H1 (cell line): ENCODE measurements at regions not wholly inside any gene's neighbourhood (a gene's known extent, or its start where the extent isn't known, plus 50 kb on each side); places are given as distances from the start of the nearest gene placed in this dataset.

Experiments used
- CTCF ChIA-PET: fragments of 300-600 bp; sonication (Branson Sonifier 250); formaldehyde crosslinking; loops from one replicate; lab custom pipeline; 2021; ENCODE audit not compliant: partially characterized antibody; lab: Charles Lee
- POLR2A ChIA-PET: fragments of 300-600 bp; sonication (Branson Sonifier 250); formaldehyde crosslinking; loops from one replicate; lab custom pipeline; 2021; ENCODE audit warnings: inconsistent platforms; ENCODE audit not compliant: partially characterized antibody; lab: Charles Lee
- DNase-seq, 2 experiments: peaks; one replicate each; pipeline versions ENCODE4 v3.0.0 to v3.0.0-alpha.2; 2010 to 2022; ENCODE audit warnings: low spot score in 2 of 2, low read depth in 1 of 2, mixed read lengths in 1 of 2
- FAIRE-seq: peaks from 2 replicates; lab custom pipeline; 2011; peaks lifted over from hg19 to GRCh38; lab: Jason Lieb, UNC
- H2AFZ ChIP-seq: 2 replicates; pipeline ENCODE4 v1.8.1; 2012; ENCODE audit warnings: low read length, inconsistent platforms
- H2AK5ac ChIP-seq: 2 replicates; pipeline ENCODE4 v1.6.1; 2013; ENCODE audit warnings: low read depth, low read length
- H2BK120ac ChIP-seq: replicated peaks from 2 replicates; pipeline ENCODE3; 2013; ENCODE audit warnings: low read depth, low read length, inconsistent platforms
- H2BK12ac ChIP-seq: 2 replicates; pipeline ENCODE4 v1.6.1; 2013; ENCODE audit warnings: low read depth, low read length
- H2BK15ac ChIP-seq: 2 replicates; pipeline ENCODE4 v1.6.1; 2013; ENCODE audit warnings: low read length
- H2BK20ac ChIP-seq: 2 replicates; pipeline ENCODE4 v1.6.1; 2013; ENCODE audit warnings: low read length
- H2BK5ac ChIP-seq: 2 replicates; pipeline ENCODE4 v1.6.1; 2013; ENCODE audit warnings: low read depth, low read length
- H3K14ac ChIP-seq: 2 replicates; pipeline ENCODE4 v1.6.1; 2013; ENCODE audit warnings: inconsistent platforms; ENCODE audit not compliant: insufficient read length
- H3K18ac ChIP-seq: 2 replicates; pipeline ENCODE4 v1.6.1; 2013; ENCODE audit warnings: low read length; ENCODE audit errors: extremely low read depth
- H3K23ac ChIP-seq: 2 replicates; pipeline ENCODE4 v1.6.1; 2013; ENCODE audit warnings: inconsistent platforms; ENCODE audit not compliant: insufficient read length
- H3K23me2 ChIP-seq: 2 replicates; pipeline ENCODE4 v1.6.1; 2013; ENCODE audit warnings: low read depth, low read length
- H3K27ac ChIP-seq: 2 replicates; pipeline ENCODE4 v1.6.1; 2011; ENCODE audit warnings: low read depth, low read length, inconsistent platforms
- H3K27me3 ChIP-seq, 4 experiments: replicated peaks in 1 of 4; 1 replicate in 1 of 4; 2 replicates in 3 of 4; pipeline versions ENCODE4 v1.6.1 to v1.8.1; 2011 to 2013; ENCODE audit warnings: low read length in 3 of 4, mild to moderate bottlenecking in 3 of 4, inconsistent platforms in 2 of 4, mixed read lengths in 2 of 4, moderate library complexity in 1 of 4; ENCODE audit not compliant: control insufficient read depth in 3 of 4, insufficient read depth in 3 of 4; ENCODE audit errors: extremely low read depth in 1 of 4
- H3K36me3 ChIP-seq, 4 experiments: 2 replicates each; pipeline versions ENCODE4 v1.6.1 to v1.8.1; 2011 to 2013; ENCODE audit warnings: mild to moderate bottlenecking in 4 of 4, low read length in 3 of 4, moderate library complexity in 2 of 4, control low read depth in 1 of 4, inconsistent platforms in 1 of 4; ENCODE audit not compliant: insufficient read depth in 4 of 4, control insufficient read depth in 2 of 4
- H3K4ac ChIP-seq: replicated peaks from 2 replicates; pipeline ENCODE3; 2013; ENCODE audit warnings: low read length, low read depth, mixed read lengths, inconsistent platforms; ENCODE audit not compliant: insufficient read length
- H3K4me1 ChIP-seq, 4 experiments: replicated peaks in 1 of 4; 1 replicate in 1 of 4; 2 replicates in 3 of 4; pipeline versions ENCODE4 v1.6.1 to v1.8.1; 2011 to 2013; ENCODE audit warnings: low read length in 3 of 4, inconsistent platforms in 2 of 4, mixed read lengths in 1 of 4; ENCODE audit not compliant: insufficient read depth in 4 of 4, control insufficient read depth in 3 of 4
- H3K4me2 ChIP-seq, 2 experiments: 2 replicates each; pipeline versions ENCODE4 v1.6.1 to v1.8.1; 2011 to 2013; ENCODE audit warnings: low read depth in 2 of 2, low read length in 2 of 2, control low read depth in 1 of 2, inconsistent platforms in 1 of 2, mild to moderate bottlenecking in 1 of 2; ENCODE audit not compliant: insufficient read depth in 1 of 2
- H3K4me3 ChIP-seq, 4 experiments: fragments of 200-600, 300-600 bp in 1 of 4; sonication (generic), shearing (Covaris generic), sonication (Bioruptor Twin) in 1 of 4; 2 replicates each; pipeline versions ENCODE4 v1.5.1 to v1.8.1; 2011 to 2016; ENCODE audit warnings: low read length in 4 of 4, low read depth in 3 of 4, control low read depth in 2 of 4, inconsistent platforms in 2 of 4, mild to moderate bottlenecking in 2 of 4, mixed read lengths in 1 of 4, moderate library complexity in 1 of 4; ENCODE audit not compliant: insufficient read depth in 2 of 4; ENCODE audit errors: extremely low read depth in 1 of 4
- H3K56ac ChIP-seq: replicated peaks from 2 replicates; pipeline ENCODE3; 2013; ENCODE audit warnings: low read depth, mild to moderate bottlenecking, mixed read lengths, low read length, inconsistent platforms; ENCODE audit not compliant: insufficient read length
- H3K79me1 ChIP-seq: 2 replicates; pipeline ENCODE4 v1.6.1; 2013; ENCODE audit warnings: low read depth, low read length, control low read depth
- H3K79me2 ChIP-seq, 2 experiments: 2 replicates each; pipeline versions ENCODE4 v1.6.1 to v1.8.1; 2012 to 2013; ENCODE audit warnings: low read length in 2 of 2, mild to moderate bottlenecking in 2 of 2, inconsistent platforms in 1 of 2; ENCODE audit not compliant: insufficient read depth in 2 of 2, control insufficient read depth in 1 of 2
- H3K9ac ChIP-seq, 4 experiments: replicated peaks in 1 of 4; 1 replicate in 1 of 4; 2 replicates in 3 of 4; pipeline versions ENCODE4 v1.6.1 to v1.8.1; 2011 to 2013; ENCODE audit warnings: low read depth in 3 of 4, low read length in 3 of 4, control low read depth in 2 of 4, mild to moderate bottlenecking in 2 of 4, moderate library complexity in 2 of 4, inconsistent platforms in 1 of 4; ENCODE audit errors: extremely low read depth in 1 of 4
- H3K9me3 ChIP-seq, 2 experiments: 2 replicates each; pipeline versions ENCODE4 v1.6.1 to v1.8.1; 2012 to 2013; ENCODE audit warnings: mild to moderate bottlenecking in 2 of 2, moderate library complexity in 2 of 2, control low read depth in 1 of 2, inconsistent platforms in 1 of 2, low read depth in 1 of 2, low read length in 1 of 2, mixed read lengths in 1 of 2; ENCODE audit not compliant: insufficient read depth in 2 of 2
- H4K20me1 ChIP-seq, 2 experiments: replicated peaks in 1 of 2; 2 replicates each; pipeline versions ENCODE3 to v1.8.1; 2011 to 2013; ENCODE audit warnings: inconsistent platforms in 2 of 2, low read length in 2 of 2, mild to moderate bottlenecking in 1 of 2; ENCODE audit not compliant: insufficient read depth in 2 of 2, control insufficient read depth in 1 of 2
- H4K5ac ChIP-seq: 2 replicates; pipeline ENCODE4 v1.6.1; 2013; ENCODE audit warnings: low read length, low read depth, mixed read lengths, inconsistent platforms; ENCODE audit not compliant: insufficient read length
- H4K8ac ChIP-seq: 2 replicates; pipeline ENCODE4 v1.8.0; 2013; ENCODE audit warnings: mild to moderate bottlenecking, moderate library complexity, low read length, inconsistent platforms; ENCODE audit not compliant: insufficient read depth; ENCODE audit errors: extremely low read depth
- H4K91ac ChIP-seq: replicated peaks from 2 replicates; pipeline ENCODE3; 2013; ENCODE audit warnings: low read length, mixed read lengths, inconsistent platforms; ENCODE audit not compliant: insufficient read length
- ASH2L ChIP-seq: fragments of 200-600, 300-600 bp; sonication (generic); IDR thresholded peaks from one replicate; pipeline ENCODE4 v1.7.1; 2017; ENCODE audit warnings: low read length
- CEBPB ChIP-seq: IDR thresholded peaks from 2 replicates; pipeline ENCODE4 v1.6.1; 2012; ENCODE audit warnings: low read depth, low read length
- FOSL1 ChIP-seq: IDR thresholded peaks from 2 replicates; pipeline ENCODE4 v1.6.1; 2011; ENCODE audit warnings: mild to moderate bottlenecking, low read depth, low read length, moderate library complexity; ENCODE audit not compliant: insufficient read depth
- HDAC6 ChIP-seq: IDR thresholded peaks from one replicate; pipeline ENCODE4 v1.7.1; 2012; ENCODE audit warnings: low read depth, mild to moderate bottlenecking, inconsistent platforms, low read length, moderate library complexity
- NRF1 ChIP-seq: IDR thresholded peaks from 2 replicates; pipeline ENCODE4 v1.6.1; 2011; ENCODE audit warnings: mild to moderate bottlenecking, low read depth, low read length, improper control_type of control experiment
- PHF8 ChIP-seq: fragments of 200-600 bp; sonication (generic); conservative IDR thresholded peaks from 2 replicates; pipeline ENCODE4 v1.7.1; 2012; ENCODE audit warnings: low read depth, mild to moderate bottlenecking, inconsistent platforms, low read length, moderate library complexity
- RBBP5 ChIP-seq: IDR thresholded peaks from 2 replicates; pipeline ENCODE4 v1.7.1; 2012; ENCODE audit warnings: low read depth, mild to moderate bottlenecking, inconsistent platforms, low read length, moderate library complexity, borderline replicate concordance
- SP2 ChIP-seq: IDR thresholded peaks from 2 replicates; pipeline ENCODE4 v1.6.1; 2012; ENCODE audit warnings: mild to moderate bottlenecking, low read length, inconsistent platforms
- SUZ12 ChIP-seq: fragments of 200-600 bp; sonication (generic); IDR thresholded peaks from 2 replicates; pipeline ENCODE4 v1.6.1; 2012; ENCODE audit warnings: mild to moderate bottlenecking, inconsistent platforms, low read length, moderate library complexity, mixed read lengths
- TCF12 ChIP-seq: IDR thresholded peaks from 2 replicates; pipeline ENCODE4 v1.6.1; 2011; ENCODE audit warnings: low read depth, mild to moderate bottlenecking, low read length
- WGBS, 2 experiments: shearing (Covaris generic) in 1 of 2; methylation state at CpG; one replicate each; pipeline versions ENCODE4 v1.1.6 to v1.1.7; 2013 to 2015; ENCODE audit warnings: low lambda C conversion rate in 2 of 2, mixed read lengths in 2 of 2, inconsistent platforms in 1 of 2, low coverage in 1 of 2, missing lambda C conversion rate in 1 of 2; ENCODE audit not compliant: insufficient replicate concordance in 2 of 2, insufficient coverage in 1 of 2, insufficient read length in 1 of 2; ENCODE audit errors: extremely low coverage in 1 of 2, missing lambda C conversion rate in 1 of 2; 5-methylcytosine and 5-hydroxymethylcytosine counted together
- TF ChIP-seq, protein P1 (sequence below), 3 experiments: IDR thresholded peaks; 1 replicate in 2 of 3; 2 replicates in 1 of 3; pipeline versions ENCODE4 v1.5.1 to v1.6.1; 2011; ENCODE audit warnings: low read length in 3 of 3, mild to moderate bottlenecking in 3 of 3, inconsistent platforms in 2 of 3, low read depth in 1 of 3, moderate library complexity in 1 of 3; ENCODE audit not compliant: insufficient read depth in 1 of 3; ENCODE audit errors: control extremely low read depth in 1 of 3

DNA sequence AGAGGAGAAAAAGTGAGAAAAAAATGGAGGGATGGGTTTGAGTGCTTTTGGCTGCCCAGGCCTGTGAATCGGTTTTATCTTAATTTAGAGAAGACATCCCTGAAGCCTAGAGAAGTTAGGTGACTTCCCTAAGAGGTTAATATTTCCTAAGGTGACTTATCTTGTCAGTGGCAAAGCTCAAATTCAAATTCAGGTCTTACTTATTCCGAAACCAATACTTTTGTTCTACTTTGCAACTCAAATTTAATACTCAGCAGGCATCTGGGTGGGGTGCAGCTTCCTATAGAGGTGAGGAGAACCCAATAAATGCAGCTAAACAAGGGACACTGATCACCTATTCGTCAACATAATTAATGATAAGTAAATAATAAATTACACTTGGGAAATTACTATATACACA, 54.9 kb upstream of the MYRIP start:
- Histone ChIP-seq H3K18ac (no peak overlapping the region), H3K4me1 (no peaks in the 10 kb centered on the region), H2AFZ (no peak overlapping the region), H2AK5ac (no peak overlapping the region), H3K4ac (no peak overlapping the region), H2BK12ac (no peak overlapping the region), H3K27ac (no peak overlapping the region), H4K8ac (no peak overlapping the region), H3K79me1 (no peaks in the 10 kb centered on the region), H4K20me1 (no peaks in the 10 kb centered on the region), H3K9ac (no peak overlapping the region), H4K5ac (no peak overlapping the region), H3K14ac (no peak overlapping the region), H3K9me3 (no peaks in the 10 kb centered on the region), H4K91ac (no peak overlapping the region), H3K56ac (no peak overlapping the region), H3K79me2 (no peaks in the 10 kb centered on the region), H3K36me3 (no peaks in the 10 kb centered on the region), H2BK5ac (no peak overlapping the region), H3K4me3 (no peak overlapping the region), H3K23me2 (no peaks in the 10 kb centered on the region), H3K27me3 (no peaks in the 10 kb centered on the region), H2BK20ac (no peak overlapping the region), H2BK120ac (no peak overlapping the region), H3K23ac (no peak overlapping the region), H2BK15ac (no peak overlapping the region), H3K4me2 (no peak overlapping the region)
- FAIRE-seq (no peak), DNase-seq (no peak)
- WGBS, 2 experiments, result 85% methylated on average over 3 of the region's 3 CpGs; no CpG with 5 or more reads in 1 of the 2 experiments
- ChIA-PET POLR2A (no interaction called here), CTCF (interaction anchor here (1.0 kb wide), 1 partner anchor 8 kb away, joined by 3 read pairs; no protein-coding TSS in a partner anchor)
- TF ChIP-seq TCF12 (no peak), NRF1 (no peak), ASH2L (no peak), SUZ12 (no peak), SP2 (no peak), RBBP5 (no peak), FOSL1 (no peak), HDAC6 (no peak), CEBPB (no peak), PHF8 (no peak)
- TF ChIP-seq, protein P1, sequence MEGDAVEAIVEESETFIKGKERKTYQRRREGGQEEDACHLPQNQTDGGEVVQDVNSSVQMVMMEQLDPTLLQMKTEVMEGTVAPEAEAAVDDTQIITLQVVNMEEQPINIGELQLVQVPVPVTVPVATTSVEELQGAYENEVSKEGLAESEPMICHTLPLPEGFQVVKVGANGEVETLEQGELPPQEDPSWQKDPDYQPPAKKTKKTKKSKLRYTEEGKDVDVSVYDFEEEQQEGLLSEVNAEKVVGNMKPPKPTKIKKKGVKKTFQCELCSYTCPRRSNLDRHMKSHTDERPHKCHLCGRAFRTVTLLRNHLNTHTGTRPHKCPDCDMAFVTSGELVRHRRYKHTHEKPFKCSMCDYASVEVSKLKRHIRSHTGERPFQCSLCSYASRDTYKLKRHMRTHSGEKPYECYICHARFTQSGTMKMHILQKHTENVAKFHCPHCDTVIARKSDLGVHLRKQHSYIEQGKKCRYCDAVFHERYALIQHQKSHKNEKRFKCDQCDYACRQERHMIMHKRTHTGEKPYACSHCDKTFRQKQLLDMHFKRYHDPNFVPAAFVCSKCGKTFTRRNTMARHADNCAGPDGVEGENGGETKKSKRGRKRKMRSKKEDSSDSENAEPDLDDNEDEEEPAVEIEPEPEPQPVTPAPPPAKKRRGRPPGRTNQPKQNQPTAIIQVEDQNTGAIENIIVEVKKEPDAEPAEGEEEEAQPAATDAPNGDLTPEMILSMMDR (IDR thresholded peaks at IDR 0.05; ENCODE audit: control extremely low read depth in 1 of 3, insufficient read depth in 1 of 3, low read depth in 1 of 3, low read length in 3 of 3), result no peak
